ENCODE measurements at regions not wholly inside any gene's neighbourhood (a gene's known extent, or its start where the extent isn't known, plus 50 kb on each side); places are given as distances from the start of the nearest gene placed in this dataset.

DNA sequence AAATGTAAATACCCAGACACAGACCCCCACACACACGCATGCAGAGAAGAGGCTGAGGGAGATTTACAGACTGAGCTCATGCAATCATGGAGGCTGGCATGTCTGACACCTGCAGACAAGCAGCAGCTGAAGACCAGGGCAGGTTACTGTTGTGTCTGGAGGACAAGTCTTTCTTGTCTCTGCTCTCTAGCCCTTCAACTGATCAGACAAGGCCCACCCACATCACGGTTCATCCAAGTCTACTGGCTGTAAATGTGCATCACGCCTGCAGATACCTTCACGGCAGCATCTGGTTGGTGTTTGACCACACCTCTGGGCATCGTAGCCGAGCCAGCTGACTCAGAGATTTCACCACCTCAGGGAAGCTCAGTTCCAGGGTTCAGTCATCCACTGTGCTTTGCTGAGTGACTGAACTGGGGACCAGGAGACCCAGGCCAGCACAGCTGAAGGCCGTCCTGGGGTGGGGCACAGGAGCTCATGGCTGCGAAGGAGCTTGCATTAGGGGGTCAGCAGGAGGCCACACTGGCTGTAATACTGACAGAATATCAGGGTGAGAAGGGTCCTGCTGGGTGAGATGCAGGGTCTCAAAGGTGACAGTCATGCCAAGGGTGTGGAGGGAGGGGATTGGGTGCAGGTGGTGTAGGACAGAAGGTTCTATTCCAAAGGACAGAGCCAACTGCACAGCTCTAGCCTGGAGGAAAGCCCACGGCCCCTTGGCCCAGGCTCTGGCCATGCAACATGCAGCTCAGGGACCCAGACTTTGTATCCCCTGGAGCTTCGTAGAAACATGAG lies 304.9 kb downstream of the BRD1 start:
- H2BK20ac ChIP-seq (ENCODE audit: low read depth, low read length) = no peak overlapping the region
- intact Hi-C loops (cut with micrococcal nuclease) = no loop called here
- POLR2A ChIA-PET (ENCODE audit: unreplicated experiment) = no interaction called here

More for the DNA sequence above, 304.9 kb downstream of the BRD1 start:
- no peak overlapping the region for H4K91ac ChIP-seq (ENCODE audit: insufficient read depth, low read depth, low read length)
- no peaks in the 10 kb centered on the region for H4K20me1 ChIP-seq (ENCODE audit: insufficient read depth, low read length)
- H3K4me3 ChIP-seq (ENCODE audit: insufficient read depth, low read depth, low read length) = no peak overlapping the region
- H3K23ac ChIP-seq (ENCODE audit: low read depth, low read length) = no peak overlapping the region
- no peak overlapping the region for H3K4ac ChIP-seq (ENCODE audit: low read depth, low read length)
- H3K4me2 ChIP-seq (ENCODE audit: low read depth, low read length) = no peak overlapping the region
- no peak overlapping the region for H4K5ac ChIP-seq (ENCODE audit: low read depth, low read length)
- no peak overlapping the region for H4K8ac ChIP-seq (ENCODE audit: low read depth in 2 of 2, low read length in 2 of 2)
- H3K27me3 ChIP-seq (ENCODE audit: control insufficient read depth, insufficient read depth, low read length) = no peaks in the 10 kb centered on the region
- dilution Hi-C loops (cut with HindIII; ENCODE audit: low sequenced_read_pairs, unreplicated experiment) (no loop called here), in situ Hi-C loops (cut with MboI; ENCODE audit: low sequenced_read_pairs) (no loop called here)
- ATAC-seq (ENCODE audit: low read depth) (no peak), DNase-seq (no peak)
- H2AFZ ChIP-seq (replicated peaks; ENCODE audit: low read length, poor library complexity) = no peak overlapping the region
- no peak overlapping the region for H3K27ac ChIP-seq (ENCODE audit: insufficient read depth, low read length)
- WGBS, 2 experiments (ENCODE audit: extremely low coverage in 2 of 2, insufficient read length in 1 of 2) = 55% methylated on average over 2 of the region's 10 CpGs; no CpG with 5 or more reads in 1 of the 2 experiments
- no peak overlapping the region for H2AK5ac ChIP-seq (ENCODE audit: low read depth, low read length)
- H3K18ac ChIP-seq (ENCODE audit: low read depth, low read length) = no peak overlapping the region
- no peaks in the 10 kb centered on the region for H3K79me1 ChIP-seq (ENCODE audit: low read depth in 1 of 2, low read length in 2 of 2)
- peaks cover 53% of the 10 kb centered on the region for H3K9me3 ChIP-seq (ENCODE audit: control insufficient read depth, insufficient read depth, low read length)
- TF ChIP-seq MAZ (IDR thresholded peaks at IDR 0.05; ENCODE audit: borderline replicate concordance, low read depth, low read length) = no peak
- no peak for TF ChIP-seq RCOR1 (IDR thresholded peaks at IDR 0.05; ENCODE audit: insufficient replicate concordance, low read length)
- TF ChIP-seq NFE2L2 (IDR thresholded peaks at IDR 0.05; ENCODE audit: low read depth, low read length) = no peak
- TF ChIP-seq, protein P1, sequence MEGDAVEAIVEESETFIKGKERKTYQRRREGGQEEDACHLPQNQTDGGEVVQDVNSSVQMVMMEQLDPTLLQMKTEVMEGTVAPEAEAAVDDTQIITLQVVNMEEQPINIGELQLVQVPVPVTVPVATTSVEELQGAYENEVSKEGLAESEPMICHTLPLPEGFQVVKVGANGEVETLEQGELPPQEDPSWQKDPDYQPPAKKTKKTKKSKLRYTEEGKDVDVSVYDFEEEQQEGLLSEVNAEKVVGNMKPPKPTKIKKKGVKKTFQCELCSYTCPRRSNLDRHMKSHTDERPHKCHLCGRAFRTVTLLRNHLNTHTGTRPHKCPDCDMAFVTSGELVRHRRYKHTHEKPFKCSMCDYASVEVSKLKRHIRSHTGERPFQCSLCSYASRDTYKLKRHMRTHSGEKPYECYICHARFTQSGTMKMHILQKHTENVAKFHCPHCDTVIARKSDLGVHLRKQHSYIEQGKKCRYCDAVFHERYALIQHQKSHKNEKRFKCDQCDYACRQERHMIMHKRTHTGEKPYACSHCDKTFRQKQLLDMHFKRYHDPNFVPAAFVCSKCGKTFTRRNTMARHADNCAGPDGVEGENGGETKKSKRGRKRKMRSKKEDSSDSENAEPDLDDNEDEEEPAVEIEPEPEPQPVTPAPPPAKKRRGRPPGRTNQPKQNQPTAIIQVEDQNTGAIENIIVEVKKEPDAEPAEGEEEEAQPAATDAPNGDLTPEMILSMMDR (conservative IDR thresholded peaks at IDR 0.05; ENCODE audit: low read depth, low read length) = no peak
- H3K14ac ChIP-seq (replicated peaks; ENCODE audit: low read depth, low read length) = no peak overlapping the region
- H2BK120ac ChIP-seq (ENCODE audit: low read depth, low read length) = no peak overlapping the region
- H3K9me1 ChIP-seq (ENCODE audit: insufficient read depth, low read length) = no peaks in the 10 kb centered on the region
- no peak overlapping the region for H3K9ac ChIP-seq (ENCODE audit: low read depth, low read length)
- H2BK5ac ChIP-seq (ENCODE audit: low read depth, low read length, poor library complexity, severe bottlenecking) = no peak overlapping the region
- no peak overlapping the region for H2AK9ac ChIP-seq (replicated peaks; ENCODE audit: low read depth, low read length, poor library complexity)
- H3K4me1 ChIP-seq (ENCODE audit: control insufficient read depth, insufficient read depth, low read length) = no peaks in the 10 kb centered on the region
- no peaks in the 10 kb centered on the region for H3K36me3 ChIP-seq (ENCODE audit: control insufficient read depth, insufficient read depth, low read length)
- H2BK15ac ChIP-seq (ENCODE audit: low read depth, low read length) = no peak overlapping the region
- no peak overlapping the region for H3K56ac ChIP-seq (ENCODE audit: extremely low read depth, insufficient read depth, low read length)
- BruUV-seq (replicated peaks) = no TSS peak
- CTCF ChIA-PET = no interaction called here

All from IMR-90 (cell line).